ENCODE measurements at regions not wholly inside any gene's neighbourhood (a gene's known extent, or its start where the extent isn't known, plus 50 kb on each side); places are given as distances from the start of the nearest gene placed in this dataset.

GRCh38 chr6:102493485-102493884 lies 1100.0 kb downstream of the GRIK2 start:
- no peak overlapping the region for H3K27ac ChIP-seq (ENCODE audit: low read length)
- no peaks in the 10 kb centered on the region for H3K4me1 ChIP-seq (ENCODE audit: control insufficient read depth, insufficient read depth, low read length)
- no TSS peak for BruUV-seq (replicated peaks)
- no peak for DNase-seq (ENCODE audit: low read depth, low spot score)
- intact Hi-C loops (cut with micrococcal nuclease; ENCODE audit: unreplicated experiment), result no loop called here
- no peak overlapping the region for H3K4me3 ChIP-seq (ENCODE audit: low read depth in 2 of 2, low read length in 2 of 2)
- TF ChIP-seq CTCF (IDR thresholded peaks at IDR 0.05) (no peak), SIN3A (IDR thresholded peaks at IDR 0.05; ENCODE audit: borderline replicate concordance, insufficient read depth, low read depth, low read length) (no peak), POLR2AphosphoS5 (IDR thresholded peaks at IDR 0.05; ENCODE audit: low read depth, low read length) (no peak), REST (IDR thresholded peaks at IDR 0.05; ENCODE audit: insufficient read depth in 1 of 2, low read depth in 2 of 2, low read length in 1 of 2) (no peak), TCF7L2 (IDR thresholded peaks at IDR 0.05; ENCODE audit: low read depth, low read length) (no peak)
- in situ Hi-C loops (cut with HindIII; ENCODE audit: low pct_unique_long_range_greater_than_20kb, low sequenced_read_pairs), result no loop called here
- ATAC-seq, result no peak
- H3K9me3 ChIP-seq (ENCODE audit: control insufficient read depth, insufficient read depth, low read depth, low read length), result no peaks in the 10 kb centered on the region
- ChIA-PET POLR2A (no interaction called here), CTCF (no interaction called here)
- H3K36me3 ChIP-seq (ENCODE audit: control insufficient read depth, insufficient read depth, low read length), result no peaks in the 10 kb centered on the region; the same call in 1 of the 2 replicates
- no peaks in the 10 kb centered on the region for H3K27me3 ChIP-seq (ENCODE audit: control insufficient read depth, insufficient read depth, low read length)

GRCh38 chr6:102488729-102489128 lies 1095.2 kb downstream of the GRIK2 start:
- Histone ChIP-seq H3K4me3 (ENCODE audit: low read depth in 2 of 2, low read length in 2 of 2) (no peak overlapping the region), H3K27me3 (ENCODE audit: control insufficient read depth, insufficient read depth, low read length) (no peaks in the 10 kb centered on the region), H3K4me1 (ENCODE audit: control insufficient read depth, insufficient read depth, low read length) (no peaks in the 10 kb centered on the region), H3K9me3 (ENCODE audit: control insufficient read depth, insufficient read depth, low read depth, low read length) (no peaks in the 10 kb centered on the region), H3K27ac (ENCODE audit: low read length) (no peak overlapping the region), H3K36me3 (ENCODE audit: control insufficient read depth, insufficient read depth, low read length) (no peaks in the 10 kb centered on the region; the same call in 1 of the 2 replicates)
- intact Hi-C loops (cut with micrococcal nuclease; ENCODE audit: unreplicated experiment), result no loop called here
- DNase-seq (ENCODE audit: low read depth, low spot score), result no peak
- CTCF ChIA-PET, result no interaction called here
- no peak for ATAC-seq
- POLR2A ChIA-PET, result no interaction called here
- no TSS peak for BruUV-seq (replicated peaks)
- in situ Hi-C loops (cut with HindIII; ENCODE audit: low pct_unique_long_range_greater_than_20kb, low sequenced_read_pairs), result no loop called here
- TF ChIP-seq TCF7L2 (IDR thresholded peaks at IDR 0.05; ENCODE audit: low read depth, low read length) (no peak), SIN3A (IDR thresholded peaks at IDR 0.05; ENCODE audit: borderline replicate concordance, insufficient read depth, low read depth, low read length) (no peak), CTCF (IDR thresholded peaks at IDR 0.05) (no peak), REST (IDR thresholded peaks at IDR 0.05; ENCODE audit: insufficient read depth in 1 of 2, low read depth in 2 of 2, low read length in 1 of 2) (no peak), POLR2AphosphoS5 (IDR thresholded peaks at IDR 0.05; ENCODE audit: low read depth, low read length) (no peak)

All from Panc1 (cell line).